ENCODE measurements at regions not wholly inside any gene's neighbourhood (a gene's known extent, or its start where the extent isn't known, plus 50 kb on each side); places are given as distances from the start of the nearest gene placed in this dataset.

- Histone ChIP-seq H3K36me3 (replicated peaks; ENCODE audit: insufficient read depth, low read length) (no peaks in the 10 kb centered on the region), H3K9me3 (replicated peaks; ENCODE audit: insufficient read depth, low read length) (no peaks in the 10 kb centered on the region), H2AFZ (ENCODE audit: low read length) (no peak overlapping the region), H3K9me2 (replicated peaks; ENCODE audit: insufficient read depth, low read length) (no peaks in the 10 kb centered on the region), H3K27me3 (replicated peaks; ENCODE audit: insufficient read depth, low read length) (peaks cover 67% of the 10 kb centered on the region), H3K4me2 (ENCODE audit: low read depth, low read length) (no peak overlapping the region), H3K4me1 (ENCODE audit: low read length) (no peaks in the 10 kb centered on the region), H4K20me1 (ENCODE audit: insufficient read depth, low read length) (no peaks in the 10 kb centered on the region), H3K4me3 (ENCODE audit: low read length) (no peak overlapping the region), H3K9ac (ENCODE audit: low read length) (no peak overlapping the region), H3F3A (ENCODE audit: insufficient read depth, low read length) (no peaks in the 10 kb centered on the region), H3K79me2 (ENCODE audit: low read length) (no peaks in the 10 kb centered on the region), H3K27ac (ENCODE audit: low read length) (no peak overlapping the region)
- DNase-seq, result peak; percentile 2
- TF ChIP-seq EZH2phosphoT487 (IDR thresholded peaks at IDR 0.05; ENCODE audit: low read length) (no peak), CTCF (IDR thresholded peaks at IDR 0.05; ENCODE audit: low read length) (no peak), EZH2 (optimal IDR thresholded peaks at IDR 0.05; ENCODE audit: low read depth, low read length) (no peak)
These were observed 64.9 kb downstream of the INSIG1 start for GRCh38 chr7:155362380-155363145.

GRCh38 chr7:155363146-155363539, 65.5 kb downstream of the INSIG1 start:
- DNase-seq, result peak; percentile 3
- H3K4me1 ChIP-seq (ENCODE audit: low read length), result no peaks in the 10 kb centered on the region
- H3K79me2 ChIP-seq (ENCODE audit: low read length), result no peaks in the 10 kb centered on the region
- H3K4me3 ChIP-seq (ENCODE audit: low read length), result no peak overlapping the region
- no peaks in the 10 kb centered on the region for H3K36me3 ChIP-seq (replicated peaks; ENCODE audit: insufficient read depth, low read length)
- no peaks in the 10 kb centered on the region for H4K20me1 ChIP-seq (ENCODE audit: insufficient read depth, low read length)
- peaks cover 61% of the 10 kb centered on the region for H3K27me3 ChIP-seq (replicated peaks; ENCODE audit: insufficient read depth, low read length)
- H3K9me2 ChIP-seq (replicated peaks; ENCODE audit: insufficient read depth, low read length), result no peaks in the 10 kb centered on the region
- TF ChIP-seq CTCF (IDR thresholded peaks at IDR 0.05; ENCODE audit: low read length), result no peak
- no peak for TF ChIP-seq EZH2 (optimal IDR thresholded peaks at IDR 0.05; ENCODE audit: low read depth, low read length)
- no peak for TF ChIP-seq EZH2phosphoT487 (IDR thresholded peaks at IDR 0.05; ENCODE audit: low read length)
- no peak overlapping the region for H3K27ac ChIP-seq (ENCODE audit: low read length)
- H3K9ac ChIP-seq (ENCODE audit: low read length), result no peak overlapping the region
- no peak overlapping the region for H3K4me2 ChIP-seq (ENCODE audit: low read depth, low read length)
- H3F3A ChIP-seq (ENCODE audit: insufficient read depth, low read length), result no peaks in the 10 kb centered on the region
- no peak overlapping the region for H2AFZ ChIP-seq (ENCODE audit: low read length)
- H3K9me3 ChIP-seq (replicated peaks; ENCODE audit: insufficient read depth, low read length), result no peaks in the 10 kb centered on the region

DNA sequence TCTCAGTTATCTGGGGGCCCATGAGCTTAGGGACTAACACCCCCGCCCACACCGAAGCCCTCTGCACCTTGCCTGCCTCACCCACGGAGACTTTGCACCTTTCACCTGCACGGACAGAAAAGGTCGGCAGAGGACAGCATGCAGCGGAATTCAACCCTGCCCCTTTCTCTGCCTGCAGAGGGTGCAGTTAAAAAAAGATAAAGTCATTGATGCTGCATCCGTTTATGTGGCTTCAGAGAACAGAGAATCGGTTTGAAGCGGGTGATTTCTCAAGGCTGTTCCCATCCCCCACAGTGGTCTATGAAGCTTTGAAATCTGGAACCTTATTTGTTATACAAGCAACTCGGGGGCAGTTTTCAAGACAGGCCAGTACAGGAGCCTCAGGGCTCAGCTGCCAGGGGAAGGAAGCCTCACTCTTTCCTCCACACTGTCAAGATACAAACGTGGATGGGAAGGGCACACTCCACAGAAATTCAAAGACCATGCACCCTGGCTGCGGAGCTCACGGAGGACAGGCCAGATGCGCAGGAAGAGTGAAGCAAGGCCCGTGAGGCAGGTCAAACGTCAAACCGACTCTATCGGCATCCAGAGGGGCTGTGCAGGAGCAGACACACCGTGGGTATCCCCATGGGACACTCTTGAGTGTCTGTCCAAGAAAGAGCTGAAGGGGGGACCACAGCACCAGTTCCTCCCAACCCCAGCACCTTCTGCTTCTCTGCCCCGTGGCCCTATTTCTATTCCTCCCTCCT, 66.3 kb downstream of the INSIG1 start:
- Histone ChIP-seq H3K79me2 (ENCODE audit: low read length) (no peaks in the 10 kb centered on the region), H3K4me1 (ENCODE audit: low read length) (no peaks in the 10 kb centered on the region), H3K4me2 (ENCODE audit: low read depth, low read length) (no peak overlapping the region), H3K4me3 (ENCODE audit: low read length) (no peak overlapping the region), H3K36me3 (replicated peaks; ENCODE audit: insufficient read depth, low read length) (no peaks in the 10 kb centered on the region), H4K20me1 (ENCODE audit: insufficient read depth, low read length) (no peaks in the 10 kb centered on the region), H3K27me3 (replicated peaks; ENCODE audit: insufficient read depth, low read length) (peaks cover 61% of the 10 kb centered on the region), H3K27ac (ENCODE audit: low read length) (no peak overlapping the region), H3K9me3 (replicated peaks; ENCODE audit: insufficient read depth, low read length) (no peaks in the 10 kb centered on the region), H3K9ac (ENCODE audit: low read length) (no peak overlapping the region), H2AFZ (ENCODE audit: low read length) (no peak overlapping the region), H3K9me2 (replicated peaks; ENCODE audit: insufficient read depth, low read length) (no peaks in the 10 kb centered on the region), H3F3A (ENCODE audit: insufficient read depth, low read length) (no peaks in the 10 kb centered on the region)
- DNase-seq, result peak; percentile 8
- TF ChIP-seq CTCF (IDR thresholded peaks at IDR 0.05; ENCODE audit: low read length), result peak; percentile 31
- no peak for TF ChIP-seq EZH2 (optimal IDR thresholded peaks at IDR 0.05; ENCODE audit: low read depth, low read length)

Data from MM.1S (cell line).